Vagina (tissue), 2 donors: ENCODE measurements at regions not wholly inside any gene's neighbourhood (a gene's known extent, or its start where the extent isn't known, plus 50 kb on each side); places are given as distances from the start of the nearest gene placed in this dataset.

Experiments used
- DNase-seq, 2 donors: peaks; one replicate each; pipeline ENCODE4 v3.0.0-alpha.2; 2017; ENCODE audit errors: extremely low spot score in 2 of 2
- H3K27ac ChIP-seq: fragments of 200-600 bp; sonication (generic); one replicate; pipeline ENCODE4 v1.5.1; 2019
- H3K27me3 ChIP-seq: fragments of 200-600 bp; sonication (generic); one replicate; pipeline ENCODE4 v1.5.1; 2019
- H3K36me3 ChIP-seq, 2 donors: fragments of 200-600 bp; sonication (generic); one replicate each; pipeline ENCODE4 v1.5.1; 2017 to 2019
- H3K4me1 ChIP-seq: fragments of 200-600 bp; sonication (generic); one replicate; pipeline ENCODE4 v1.5.1; 2019
- H3K4me3 ChIP-seq, 2 donors: fragments of 200-600 bp; sonication (generic); 1 replicate in 1 of 2; 2 replicates in 1 of 2; pipeline ENCODE4 v1.5.1; 2016 to 2019
- H3K9me3 ChIP-seq: fragments of 200-600 bp; sonication (generic); one replicate; pipeline ENCODE4 v1.5.1; 2019
- CTCF ChIP-seq, 3 experiments: fragments of 450-650 bp in 2 of 3; fragments of 200-600 bp in 1 of 3; sonication (generic) in 1 of 3; IDR thresholded peaks; one replicate each; pipeline ENCODE4 v1.5.1; 2017 to 2019; ENCODE audit warnings: antibody characterized with exemption in 3 of 3, mild to moderate bottlenecking in 2 of 3, moderate library complexity in 2 of 3
- POLR2A ChIP-seq, 2 donors: fragments of 450-650 bp; IDR thresholded peaks; one replicate each; pipeline ENCODE4 v1.6.1; 2017; ENCODE audit warnings: antibody characterized with exemption in 2 of 2, mild to moderate bottlenecking in 2 of 2, moderate library complexity in 2 of 2
- POLR2AphosphoS5 ChIP-seq, 2 donors: sonication (generic); formaldehyde crosslinking; IDR thresholded peaks; one replicate each; pipeline ENCODE4 v1.9.0; 2017; ENCODE audit warnings: antibody characterized with exemption in 2 of 2, mild to moderate bottlenecking in 2 of 2, low read depth in 1 of 2; ENCODE audit not compliant: insufficient read depth in 1 of 2
- intact Hi-C: fragments of 100-400 bp; cut with DNase I; formaldehyde crosslinking; loops from one replicate; pipeline ENCODE4 v1.15.1; 2023

- no peak for DNase-seq
- no peaks in the 10 kb centered on the region for H3K36me3 ChIP-seq
- H3K4me1 ChIP-seq: no peaks in the 10 kb centered on the region
- H3K9me3 ChIP-seq: no peaks in the 10 kb centered on the region
- H3K27ac ChIP-seq: no peak overlapping the region
- intact Hi-C loops: no loop called here
- no peaks in the 10 kb centered on the region for H3K27me3 ChIP-seq
- no peak overlapping the region for H3K4me3 ChIP-seq
- TF ChIP-seq POLR2A (IDR thresholded peaks at IDR 0.05) (no peak), POLR2AphosphoS5 (IDR thresholded peaks at IDR 0.05; ENCODE audit: insufficient read depth in 1 of 2, low read depth in 1 of 2) (no peak), CTCF (IDR thresholded peaks at IDR 0.05) (no peak)
These were observed 412.3 kb upstream of the ID4 start for GRCh38 chr6:19424853-19425252.

- Histone ChIP-seq H3K4me1 (peaks cover 1% of the 10 kb centered on the region), H3K27ac (no peak overlapping the region), H3K36me3 (no peaks in the 10 kb centered on the region), H3K9me3 (no peaks in the 10 kb centered on the region), H3K4me3 (no peak overlapping the region), H3K27me3 (no peaks in the 10 kb centered on the region)
- no peak for TF ChIP-seq CTCF (IDR thresholded peaks at IDR 0.05)
- TF ChIP-seq POLR2A (IDR thresholded peaks at IDR 0.05): no peak
- TF ChIP-seq POLR2AphosphoS5 (IDR thresholded peaks at IDR 0.05; ENCODE audit: insufficient read depth in 1 of 2, low read depth in 1 of 2): no peak
- intact Hi-C loops: no loop called here
- no peak for DNase-seq
These were observed 409.6 kb upstream of the ID4 start for GRCh38 chr6:19427548-19427947.

- no peak for TF ChIP-seq CTCF (IDR thresholded peaks at IDR 0.05)
- TF ChIP-seq POLR2AphosphoS5 (IDR thresholded peaks at IDR 0.05; ENCODE audit: insufficient read depth in 1 of 2, low read depth in 1 of 2): no peak
- TF ChIP-seq POLR2A (IDR thresholded peaks at IDR 0.05): no peak
- Histone ChIP-seq H3K9me3 (no peaks in the 10 kb centered on the region), H3K36me3 (no peaks in the 10 kb centered on the region), H3K27ac (no peak overlapping the region), H3K27me3 (no peaks in the 10 kb centered on the region), H3K4me3 (no peak overlapping the region), H3K4me1 (peaks cover 6% of the 10 kb centered on the region)
- no peak for DNase-seq
- intact Hi-C loops: no loop called here
These were observed 404.1 kb upstream of the ID4 start for GRCh38 chr6:19432966-19433498.

- Histone ChIP-seq H3K36me3 (no peaks in the 10 kb centered on the region), H3K27ac (no peak overlapping the region), H3K9me3 (no peaks in the 10 kb centered on the region), H3K4me1 (peaks cover 6% of the 10 kb centered on the region), H3K27me3 (no peaks in the 10 kb centered on the region), H3K4me3 (no peak overlapping the region)
- DNase-seq: no peak
- intact Hi-C loops: no loop called here
- TF ChIP-seq POLR2A (IDR thresholded peaks at IDR 0.05): no peak
- TF ChIP-seq POLR2AphosphoS5 (IDR thresholded peaks at IDR 0.05; ENCODE audit: insufficient read depth in 1 of 2, low read depth in 1 of 2): no peak
- TF ChIP-seq CTCF (IDR thresholded peaks at IDR 0.05): no peak
These were observed 403.1 kb upstream of the ID4 start for GRCh38 chr6:19434065-19434464.

GRCh38 chr6:19435755-19436154 lies 401.4 kb upstream of the ID4 start:
- no peak for TF ChIP-seq CTCF (IDR thresholded peaks at IDR 0.05)
- TF ChIP-seq POLR2A (IDR thresholded peaks at IDR 0.05): no peak
- TF ChIP-seq POLR2AphosphoS5 (IDR thresholded peaks at IDR 0.05; ENCODE audit: insufficient read depth in 1 of 2, low read depth in 1 of 2): no peak
- Histone ChIP-seq H3K27me3 (no peaks in the 10 kb centered on the region), H3K4me3 (no peak overlapping the region), H3K4me1 (peaks cover 6% of the 10 kb centered on the region), H3K36me3 (no peaks in the 10 kb centered on the region), H3K9me3 (no peaks in the 10 kb centered on the region), H3K27ac (no peak overlapping the region)
- intact Hi-C loops: no loop called here
- DNase-seq: no peak
